Neural progenitor cell (in vitro differentiated cells): ENCODE measurements at regions not wholly inside any gene's neighbourhood (a gene's known extent, or its start where the extent isn't known, plus 50 kb on each side); places are given as distances from the start of the nearest gene placed in this dataset.

Experiments used
- CTCF ChIP-seq: fragments of 200-600 bp; sonication (generic); IDR thresholded peaks from 2 replicates; pipeline ENCODE4 v1.5.1; 2017; ENCODE audit warnings: antibody characterized with exemption, mild to moderate bottlenecking
- EZH2 ChIP-seq: fragments of 200-600 bp; sonication (generic); IDR thresholded peaks from 2 replicates; pipeline ENCODE4 v1.6.1; 2017; ENCODE audit warnings: antibody characterized with exemption, mild to moderate bottlenecking, moderate library complexity
- EZH2phosphoT487 ChIP-seq: fragments of 200-600 bp; sonication (generic); IDR thresholded peaks from 2 replicates; pipeline ENCODE4 v1.6.1; 2017; ENCODE audit warnings: antibody characterized with exemption

- TF ChIP-seq EZH2 (no peak), EZH2phosphoT487 (no peak), CTCF (no peak)
Measured at GRCh38 chr5:39779831-39780230, 355.1 kb upstream of the DAB2 start.
